GM11168 (cell line): ENCODE measurements at regions not wholly inside any gene's neighbourhood (a gene's known extent, or its start where the extent isn't known, plus 50 kb on each side); places are given as distances from the start of the nearest gene placed in this dataset.

ENCODE experiments used
- in situ Hi-C: fragments of 300-500 bp; cut with MboI; formaldehyde crosslinking; loops from one replicate; pipeline ENCODE4 v1.12.0; 2022; ENCODE audit warnings: low sequenced_read_pairs; ENCODE audit not compliant: unreplicated experiment

GRCh38 chr1:239268941-239269340 is 117.4 kb upstream of the CHRM3 start:
- in situ Hi-C loops: no loop called here

- in situ Hi-C loops: no loop called here
Observed at GRCh38 chr1:239268007-239268406, 118.4 kb upstream of the CHRM3 start.

GRCh38 chr1:239263801-239264200 is 122.6 kb upstream of the CHRM3 start:
- in situ Hi-C loops: no loop called here

- in situ Hi-C loops: no loop called here
Observed at GRCh38 chr1:239262538-239262937, 123.8 kb upstream of the CHRM3 start.

- in situ Hi-C loops: no loop called here
Observed at GRCh38 chr1:239261521-239261920, 124.8 kb upstream of the CHRM3 start.

- in situ Hi-C loops: no loop called here
Observed at GRCh38 chr1:239260842-239261241, 125.5 kb upstream of the CHRM3 start.

GRCh38 chr1:239255628-239256160 is 130.7 kb upstream of the CHRM3 start:
- in situ Hi-C loops: no loop called here

GRCh38 chr1:239254999-239255398 is 131.4 kb upstream of the CHRM3 start:
- in situ Hi-C loops: no loop called here

GRCh38 chr1:239253032-239253431 is 133.3 kb upstream of the CHRM3 start:
- in situ Hi-C loops: no loop called here

GRCh38 chr1:239250353-239251035 is 135.9 kb upstream of the CHRM3 start:
- in situ Hi-C loops: no loop called here

GRCh38 chr1:239247285-239247684 is 139.1 kb upstream of the CHRM3 start:
- in situ Hi-C loops: no loop called here

GRCh38 chr1:239244084-239244483 is 142.3 kb upstream of the CHRM3 start:
- in situ Hi-C loops: no loop called here

- in situ Hi-C loops: no loop called here
Observed at GRCh38 chr1:239243006-239243405, 143.4 kb upstream of the CHRM3 start.

- in situ Hi-C loops: no loop called here
Observed at GRCh38 chr1:239242404-239242803, 144.0 kb upstream of the CHRM3 start.

- in situ Hi-C loops: no loop called here
Observed at GRCh38 chr1:239240736-239241135, 145.6 kb upstream of the CHRM3 start.

GRCh38 chr1:239239529-239239928 is 146.8 kb upstream of the CHRM3 start:
- in situ Hi-C loops: no loop called here

GRCh38 chr1:239237912-239238311 is 148.5 kb upstream of the CHRM3 start:
- in situ Hi-C loops: no loop called here

GRCh38 chr1:239233626-239234025 is 152.7 kb upstream of the CHRM3 start:
- in situ Hi-C loops: no loop called here

- in situ Hi-C loops: no loop called here
Observed at GRCh38 chr1:239232921-239233320, 153.4 kb upstream of the CHRM3 start.

GRCh38 chr1:239228451-239228850 is 157.9 kb upstream of the CHRM3 start:
- in situ Hi-C loops: no loop called here

- in situ Hi-C loops: no loop called here
Observed at GRCh38 chr1:239225396-239225795, 161.0 kb upstream of the CHRM3 start.

- in situ Hi-C loops: no loop called here
Observed at GRCh38 chr1:239224100-239224499, 162.3 kb upstream of the CHRM3 start.
